PC-9 (cell line): ENCODE measurements at regions not wholly inside any gene's neighbourhood (a gene's known extent, or its start where the extent isn't known, plus 50 kb on each side); places are given as distances from the start of the nearest gene placed in this dataset.

Experiments
- BruUV-seq: library from RNA; stranded (reverse); fragments of 400-500 nt; replicated peaks from 2 replicates; lab custom pipeline; 2021; lab: Mats Ljungman, UMichigan
- CTCF ChIA-PET: fragments of 300-600 bp; sonication (Branson Sonifier 250); formaldehyde crosslinking; loops from one replicate; lab custom pipeline; 2022; ENCODE audit warnings: antibody characterized with exemption; lab: Charles Lee
- POLR2A ChIA-PET: fragments of 300-600 bp; sonication (Branson Sonifier 250); formaldehyde crosslinking; loops from one replicate; lab custom pipeline; 2022; ENCODE audit warnings: antibody characterized with exemption; ENCODE audit not compliant: unreplicated experiment; lab: Charles Lee
- DNase-seq, 2 experiments: peaks; one replicate each; pipeline versions ENCODE4 v3.0.0 to v3.0.0-alpha.2; 2015 to 2022; ENCODE audit warnings: mixed read lengths in 1 of 2
- H2AFZ ChIP-seq: fragments of 200-600 bp; sonication (generic); 2 replicates; pipeline ENCODE4 v1.8.1; 2017; ENCODE audit warnings: antibody characterized with exemption
- H3F3A ChIP-seq: fragments of 200-600 bp; sonication (generic); 2 replicates; pipeline ENCODE4 v1.8.1; 2017; ENCODE audit warnings: antibody characterized with exemption, mild to moderate bottlenecking, low read depth; ENCODE audit not compliant: insufficient read depth
- H3K27ac ChIP-seq: fragments of 200-600 bp; sonication (generic); 2 replicates; pipeline ENCODE4 v1.6.1; 2016; ENCODE audit warnings: mixed run types
- H3K27me3 ChIP-seq: fragments of 200-600 bp; sonication (generic); 2 replicates; pipeline ENCODE4 v1.6.1; 2016; ENCODE audit warnings: low read depth, mixed run types; ENCODE audit not compliant: insufficient read depth
- H3K36me3 ChIP-seq: fragments of 200-600 bp; sonication (generic); 2 replicates; pipeline ENCODE4 v1.6.1; 2016; ENCODE audit warnings: low read depth, mixed run types
- H3K4me1 ChIP-seq: fragments of 200-600 bp; sonication (generic); replicated peaks from 2 replicates; pipeline ENCODE4 v1.6.1; 2016; ENCODE audit warnings: mixed run types; ENCODE audit not compliant: insufficient read depth
- H3K4me2 ChIP-seq: fragments of 200-600 bp; sonication (generic); 2 replicates; pipeline ENCODE4 v1.6.1; 2017; ENCODE audit warnings: mixed run types
- H3K4me3 ChIP-seq: fragments of 200-600 bp; sonication (generic); 2 replicates; pipeline ENCODE4 v1.6.1; 2016; ENCODE audit warnings: mixed run types
- H3K79me2 ChIP-seq: fragments of 200-600 bp; sonication (generic); 2 replicates; pipeline ENCODE4 v1.6.1; 2017; ENCODE audit warnings: low read depth, mixed run types
- H3K9me2 ChIP-seq: fragments of 200-600 bp; sonication (generic); 2 replicates; pipeline ENCODE4 v1.8.1; 2017; ENCODE audit warnings: mild to moderate bottlenecking; ENCODE audit not compliant: insufficient read depth
- H3K9me3 ChIP-seq: fragments of 200-600 bp; sonication (generic); 2 replicates; pipeline ENCODE4 v1.8.1; 2016; ENCODE audit warnings: low read depth; ENCODE audit not compliant: insufficient read depth
- H4K20me1 ChIP-seq: fragments of 200-600 bp; sonication (generic); 2 replicates; pipeline ENCODE4 v1.8.1; 2017; ENCODE audit not compliant: insufficient read depth
- CTCF ChIP-seq: fragments of 200-600 bp; sonication (generic); conservative IDR thresholded peaks from 2 replicates; pipeline ENCODE4 v1.6.1; 2017; ENCODE audit warnings: mixed run types, antibody characterized with exemption, mild to moderate bottlenecking, moderate library complexity
- EZH2 ChIP-seq: fragments of 200-600 bp; sonication (generic); IDR thresholded peaks from 2 replicates; pipeline ENCODE4 v1.8.0; 2017; ENCODE audit warnings: antibody characterized with exemption, low read depth
- intact Hi-C: fragments of 100-400 bp; cut with micrococcal nuclease; formaldehyde crosslinking; loops from one replicate; pipeline ENCODE4 v1.10.0; 2022; ENCODE audit not compliant: unreplicated experiment

- no peak for TF ChIP-seq CTCF
- no peak for TF ChIP-seq EZH2
- Histone ChIP-seq H3K36me3 (no peaks in the 10 kb centered on the region), H4K20me1 (no peaks in the 10 kb centered on the region), H3K9me2 (no peaks in the 10 kb centered on the region), H3F3A (no peaks in the 10 kb centered on the region), H3K27ac (no peak overlapping the region), H3K4me1 (no peaks in the 10 kb centered on the region), H3K4me2 (no peak overlapping the region), H3K27me3 (no peaks in the 10 kb centered on the region), H3K4me3 (no peak overlapping the region), H3K79me2 (no peaks in the 10 kb centered on the region), H3K9me3 (no peaks in the 10 kb centered on the region), H2AFZ (no peak overlapping the region)
- ChIA-PET CTCF (no interaction called here), POLR2A (no interaction called here)
- no peak for DNase-seq
- no TSS peak for BruUV-seq
- intact Hi-C loops = no loop called here
These were observed 89.2 kb downstream of the DMRTA1 start for GRCh38 chr9:22535780-22536179.

- no peaks in the 10 kb centered on the region for H3K4me1 ChIP-seq
- H3F3A ChIP-seq = no peaks in the 10 kb centered on the region
- H3K27me3 ChIP-seq = no peaks in the 10 kb centered on the region
- TF ChIP-seq CTCF (no peak), EZH2 (no peak)
- H3K9me3 ChIP-seq = no peaks in the 10 kb centered on the region
- H3K4me2 ChIP-seq = no peak overlapping the region
- POLR2A ChIA-PET = no interaction called here
- BruUV-seq = no TSS peak
- no peaks in the 10 kb centered on the region for H3K9me2 ChIP-seq
- no peak overlapping the region for H3K4me3 ChIP-seq
- no peak for DNase-seq
- intact Hi-C loops = no loop called here
- H2AFZ ChIP-seq = no peak overlapping the region
- no peaks in the 10 kb centered on the region for H3K36me3 ChIP-seq
- CTCF ChIA-PET = no interaction called here
- H3K27ac ChIP-seq = no peak overlapping the region
- H3K79me2 ChIP-seq = no peaks in the 10 kb centered on the region
- H4K20me1 ChIP-seq = no peaks in the 10 kb centered on the region
These were observed 91.1 kb downstream of the DMRTA1 start for GRCh38 chr9:22537721-22538120.

GRCh38 chr9:22548625-22549024 lies 102.0 kb downstream of the DMRTA1 start:
- Histone ChIP-seq H3K27ac (no peak overlapping the region), H3K36me3 (no peaks in the 10 kb centered on the region), H3K9me3 (no peaks in the 10 kb centered on the region), H2AFZ (no peak overlapping the region), H3K4me3 (no peak overlapping the region), H3K9me2 (no peaks in the 10 kb centered on the region), H3K4me2 (no peak overlapping the region), H3K79me2 (no peaks in the 10 kb centered on the region), H3K27me3 (no peaks in the 10 kb centered on the region), H4K20me1 (no peaks in the 10 kb centered on the region), H3K4me1 (no peaks in the 10 kb centered on the region), H3F3A (no peaks in the 10 kb centered on the region)
- TF ChIP-seq EZH2 = no peak
- no peak for DNase-seq
- ChIA-PET POLR2A (no interaction called here), CTCF (no interaction called here)
- no TSS peak for BruUV-seq
- intact Hi-C loops = no loop called here

- no peak overlapping the region for H2AFZ ChIP-seq
- no peak for DNase-seq
- H3K4me2 ChIP-seq = no peak overlapping the region
- TF ChIP-seq CTCF (no peak), EZH2 (no peak)
- no peaks in the 10 kb centered on the region for H3K9me3 ChIP-seq
- no peaks in the 10 kb centered on the region for H3K4me1 ChIP-seq
- no peaks in the 10 kb centered on the region for H3K36me3 ChIP-seq
- no peaks in the 10 kb centered on the region for H3K9me2 ChIP-seq
- H4K20me1 ChIP-seq = no peaks in the 10 kb centered on the region
- H3K79me2 ChIP-seq = no peaks in the 10 kb centered on the region
- no peak overlapping the region for H3K27ac ChIP-seq
- intact Hi-C loops = no loop called here
- ChIA-PET POLR2A (no interaction called here), CTCF (no interaction called here)
- H3K27me3 ChIP-seq = no peaks in the 10 kb centered on the region
- H3F3A ChIP-seq = no peaks in the 10 kb centered on the region
- BruUV-seq = no TSS peak
- H3K4me3 ChIP-seq = no peak overlapping the region
These were observed 128.1 kb downstream of the DMRTA1 start for GRCh38 chr9:22574740-22575139.
